DOHH2 (cell line): ENCODE measurements at regions not wholly inside any gene's neighbourhood (a gene's known extent, or its start where the extent isn't known, plus 50 kb on each side); places are given as distances from the start of the nearest gene placed in this dataset.
"Not testable (repeated sequence)": the region's sequence is repeated elsewhere in the genome, so short reads cannot be mapped to it uniquely, and the experiment has no call there.

Experiments
- H3F3A ChIP-seq: fragments of 200-600 bp; sonication (generic), shearing (Covaris generic); 2 replicates; pipeline ENCODE4 v1.6.0; 2016; ENCODE audit warnings: antibody characterized with exemption, mild to moderate bottlenecking; ENCODE audit not compliant: control insufficient read depth, insufficient read depth
- H3K27ac ChIP-seq: fragments of 200-600 bp; sonication (generic); 2 replicates; pipeline ENCODE4 v1.5.1; 2014; ENCODE audit warnings: low read depth, mild to moderate bottlenecking, low read length, moderate library complexity
- H3K27me3 ChIP-seq: fragments of 200-600 bp; sonication (generic); 2 replicates; pipeline ENCODE4 v1.6.1; 2014; ENCODE audit warnings: mild to moderate bottlenecking, low read length, mixed read lengths; ENCODE audit not compliant: control insufficient read depth
- H3K36me3 ChIP-seq: fragments of 200-600 bp; sonication (generic); 2 replicates; pipeline ENCODE4 v1.6.1; 2014; ENCODE audit warnings: mild to moderate bottlenecking, low read length, moderate library complexity, mixed read lengths; ENCODE audit not compliant: control insufficient read depth
- H3K4me1 ChIP-seq: fragments of 200-600 bp; sonication (generic); 2 replicates; pipeline ENCODE4 v1.6.1; 2014; ENCODE audit warnings: mild to moderate bottlenecking, low read length, mixed read lengths; ENCODE audit not compliant: control insufficient read depth
- H3K4me2 ChIP-seq: fragments of 200-600 bp; sonication (generic); 2 replicates; pipeline ENCODE4 v1.6.0; 2014; ENCODE audit warnings: mild to moderate bottlenecking, low read length, moderate library complexity
- H3K4me3 ChIP-seq: fragments of 200-600 bp; sonication (generic); 2 replicates; pipeline ENCODE4 v1.5.1; 2014; ENCODE audit warnings: mild to moderate bottlenecking, low read length, mixed read lengths
- H3K79me2 ChIP-seq: fragments of 200-600 bp; sonication (generic); 2 replicates; pipeline ENCODE4 v1.6.1; 2014; ENCODE audit warnings: mild to moderate bottlenecking, low read length, mixed read lengths; ENCODE audit not compliant: control insufficient read depth
- H3K9me2 ChIP-seq: fragments of 200-600 bp; sonication (generic); replicated peaks from 2 replicates; pipeline ENCODE4 v1.6.1; 2014; ENCODE audit warnings: mild to moderate bottlenecking, low read length, mixed read lengths; ENCODE audit not compliant: control insufficient read depth
- H3K9me3 ChIP-seq: fragments of 200-600 bp; sonication (generic); 2 replicates; pipeline ENCODE4 v1.6.1; 2014; ENCODE audit warnings: antibody characterized with exemption, low read length, mixed read lengths; ENCODE audit not compliant: control insufficient read depth, insufficient read depth
- H4K20me1 ChIP-seq: fragments of 200-600 bp; sonication (generic); 2 replicates; pipeline ENCODE4 v1.6.0; 2014; ENCODE audit warnings: low read depth, mild to moderate bottlenecking, antibody characterized with exemption, low read length, moderate library complexity; ENCODE audit not compliant: control insufficient read depth, insufficient read depth
- CTCF ChIP-seq: fragments of 200-600 bp; sonication (generic); IDR thresholded peaks from one replicate; pipeline ENCODE4 v1.5.1; 2014; ENCODE audit warnings: antibody characterized with exemption, mild to moderate bottlenecking, low read depth, low read length; ENCODE audit not compliant: poor library complexity, severe bottlenecking
- EZH2phosphoT487 ChIP-seq: fragments of 200-600 bp; sonication (generic); IDR thresholded peaks from 2 replicates; pipeline ENCODE4 v1.6.1; 2017; ENCODE audit warnings: borderline replicate concordance, mild to moderate bottlenecking, antibody characterized with exemption, low read length, moderate library complexity, mixed read lengths

- H3K4me1 ChIP-seq = no peaks in the 10 kb centered on the region
- no peaks in the 10 kb centered on the region for H3K79me2 ChIP-seq
- no peak overlapping the region for H3K27ac ChIP-seq
- H4K20me1 ChIP-seq = no peaks in the 10 kb centered on the region
- no peaks in the 10 kb centered on the region for H3K9me2 ChIP-seq
- H3K9me3 ChIP-seq = no peaks in the 10 kb centered on the region
- H3K27me3 ChIP-seq = no peaks in the 10 kb centered on the region
- H3F3A ChIP-seq = no peaks in the 10 kb centered on the region
- no peak overlapping the region for H3K4me2 ChIP-seq
- H3K4me3 ChIP-seq = no peak overlapping the region
- no peaks in the 10 kb centered on the region for H3K36me3 ChIP-seq
- TF ChIP-seq EZH2phosphoT487 = no peak
- no peak for TF ChIP-seq CTCF
Observed at GRCh38 chr6:169101981-169102380, 151.7 kb downstream of the THBS2 start.

GRCh38 chr6:169101036-169101805 is 152.4 kb downstream of the THBS2 start:
- Histone ChIP-seq H4K20me1 (no peaks in the 10 kb centered on the region), H3K36me3 (no peaks in the 10 kb centered on the region), H3K9me3 (no peaks in the 10 kb centered on the region), H3K9me2 (no peaks in the 10 kb centered on the region), H3K4me1 (no peaks in the 10 kb centered on the region), H3K4me2 (no peak overlapping the region), H3K4me3 (no peak overlapping the region), H3K27me3 (no peaks in the 10 kb centered on the region), H3K27ac (no peak overlapping the region), H3K79me2 (no peaks in the 10 kb centered on the region), H3F3A (no peaks in the 10 kb centered on the region)
- TF ChIP-seq CTCF (no peak), EZH2phosphoT487 (no peak)

- Histone ChIP-seq H3K36me3 (no peaks in the 10 kb centered on the region), H3K79me2 (no peaks in the 10 kb centered on the region), H3K4me1 (no peaks in the 10 kb centered on the region), H3K27me3 (no peaks in the 10 kb centered on the region), H3K4me2 (no peak overlapping the region), H3K27ac (no peak overlapping the region), H3F3A (no peaks in the 10 kb centered on the region), H3K9me3 (no peaks in the 10 kb centered on the region), H3K4me3 (no peak overlapping the region), H3K9me2 (no peaks in the 10 kb centered on the region), H4K20me1 (no peaks in the 10 kb centered on the region)
- no peak for TF ChIP-seq EZH2phosphoT487
- TF ChIP-seq CTCF = no peak
Observed at GRCh38 chr6:169099411-169100202, 154.0 kb downstream of the THBS2 start.

GRCh38 chr6:169098651-169099050 is 155.0 kb downstream of the THBS2 start:
- not testable (repeated sequence) for H4K20me1 ChIP-seq, H3K4me3 ChIP-seq, H3K9me2 ChIP-seq

More at GRCh38 chr6:169098651-169099050, 155.0 kb downstream of the THBS2 start:
- not testable (repeated sequence) for H3K27ac ChIP-seq, H3F3A ChIP-seq, H3K9me3 ChIP-seq, H3K36me3 ChIP-seq, H3K4me2 ChIP-seq, H3K27me3 ChIP-seq, H3K4me1 ChIP-seq, H3K79me2 ChIP-seq
